Esophagus squamous epithelium (tissue), 4 donors: ENCODE measurements at regions not wholly inside any gene's neighbourhood (a gene's known extent, or its start where the extent isn't known, plus 50 kb on each side); places are given as distances from the start of the nearest gene placed in this dataset.

Experiments used
- CTCF ChIP-seq, 6 experiments: fragments of 450-650 bp in 4 of 6; fragments of 200-600 bp in 2 of 6; sonication (generic) in 2 of 6; IDR thresholded peaks; one replicate each; pipeline ENCODE4 v1.5.1; 2016 to 2019; ENCODE audit warnings: antibody characterized with exemption in 6 of 6, mild to moderate bottlenecking in 4 of 6, moderate library complexity in 4 of 6
- POLR2A ChIP-seq, 4 donors: fragments of 450-650 bp; IDR thresholded peaks; one replicate each; pipeline ENCODE4 v1.6.1; 2017; ENCODE audit warnings: antibody characterized with exemption in 4 of 4, mild to moderate bottlenecking in 4 of 4, moderate library complexity in 3 of 4

GRCh38 chrX:6759655-6760375 is 224.9 kb upstream of the VCX3A start:
- TF ChIP-seq CTCF (IDR thresholded peaks at IDR 0.05) (no peak), POLR2A (IDR thresholded peaks at IDR 0.05) (no peak)
